Keratinocyte (primary cell): ENCODE measurements at regions not wholly inside any gene's neighbourhood (a gene's known extent, or its start where the extent isn't known, plus 50 kb on each side); places are given as distances from the start of the nearest gene placed in this dataset.

Experiments
- DNase-seq: peaks from one replicate; pipeline ENCODE4 v3.0.0-alpha.2; 2011; ENCODE audit warnings: low read depth, missing footprints, low spot score
- FAIRE-seq: peaks from 2 replicates; lab custom pipeline; 2011; peaks lifted over from hg19 to GRCh38; lab: Jason Lieb, UNC
- H2AFZ ChIP-seq: 2 replicates; pipeline ENCODE4 v1.6.0; 2012; ENCODE audit warnings: low read length, control low read depth, inconsistent platforms; ENCODE audit not compliant: control insufficient read depth
- H3K27ac ChIP-seq: 2 replicates; pipeline ENCODE4 v1.5.1; 2011; ENCODE audit warnings: low read length; ENCODE audit not compliant: control insufficient read depth, insufficient read depth
- H3K27me3 ChIP-seq: 3 replicates; pipeline ENCODE4 v1.6.0; 2011; ENCODE audit warnings: low read length; ENCODE audit not compliant: control insufficient read depth, insufficient read depth; ENCODE audit errors: extremely low read depth
- H3K36me3 ChIP-seq, 2 experiments: 2 replicates in 1 of 2; 3 replicates in 1 of 2; pipeline ENCODE4 v1.5.1; 2011; ENCODE audit warnings: low read length in 2 of 2, mild to moderate bottlenecking in 1 of 2; ENCODE audit not compliant: control insufficient read depth in 2 of 2, insufficient read depth in 2 of 2; ENCODE audit errors: extremely low read depth in 1 of 2
- H3K4me1 ChIP-seq: 3 replicates; pipeline ENCODE4 v1.5.1; 2011; ENCODE audit warnings: low read length; ENCODE audit not compliant: control insufficient read depth, insufficient read depth; ENCODE audit errors: extremely low read depth
- H3K4me2 ChIP-seq: 3 replicates; pipeline ENCODE4 v1.6.0; 2011; ENCODE audit warnings: low read depth, low read length; ENCODE audit not compliant: control insufficient read depth, insufficient read depth; ENCODE audit errors: extremely low read depth
- H3K4me3 ChIP-seq, 3 experiments: fragments of 200-600 bp in 1 of 3; sonication (generic) in 1 of 3; 2 replicates in 2 of 3; 3 replicates in 1 of 3; pipeline ENCODE4 v1.5.1; 2011 to 2016; ENCODE audit warnings: low read length in 3 of 3, mild to moderate bottlenecking in 3 of 3, control low read depth in 2 of 3, inconsistent platforms in 1 of 3, low read depth in 1 of 3, mixed read lengths in 1 of 3, mixed run types in 1 of 3, moderate library complexity in 1 of 3; ENCODE audit not compliant: control insufficient read depth in 2 of 3, insufficient read depth in 2 of 3; ENCODE audit errors: extremely low read depth in 1 of 3
- H3K79me2 ChIP-seq: 2 replicates; pipeline ENCODE4 v1.6.0; 2012; ENCODE audit warnings: low read length; ENCODE audit not compliant: control insufficient read depth, insufficient read depth
- H3K9ac ChIP-seq: 3 replicates; pipeline ENCODE4 v1.6.0; 2011; ENCODE audit warnings: low read length; ENCODE audit not compliant: control insufficient read depth, insufficient read depth; ENCODE audit errors: extremely low read depth
- H3K9me1 ChIP-seq: 3 replicates; pipeline ENCODE4 v1.6.0; 2011; ENCODE audit warnings: low read length; ENCODE audit not compliant: control insufficient read depth, insufficient read depth; ENCODE audit errors: extremely low read depth
- H3K9me3 ChIP-seq: 2 replicates; pipeline ENCODE4 v1.5.1; 2012; ENCODE audit warnings: low read depth, low read length; ENCODE audit not compliant: control insufficient read depth
- H4K20me1 ChIP-seq: 3 replicates; pipeline ENCODE4 v1.6.0; 2011; ENCODE audit warnings: low read length; ENCODE audit not compliant: control insufficient read depth, insufficient read depth; ENCODE audit errors: extremely low read depth
- EZH2 ChIP-seq: IDR thresholded peaks from one replicate; pipeline ENCODE4 v1.6.1; 2012; ENCODE audit warnings: inconsistent platforms, mild to moderate bottlenecking, low read length, moderate library complexity
- dilution Hi-C: fragments of 300-500 bp; cut with MboI; formaldehyde crosslinking; loops from one replicate; pipeline ENCODE4 v1.7.0; 2020; ENCODE audit warnings: low sequenced_read_pairs; ENCODE audit not compliant: extremely low pct_ligation_motif_present
- TF ChIP-seq, protein P1 (sequence below), 3 experiments: IDR thresholded peaks in 1 of 3; conservative IDR thresholded peaks in 1 of 3; optimal IDR thresholded peaks in 1 of 3; 2 replicates in 2 of 3; 3 replicates in 1 of 3; pipeline versions ENCODE3 to v1.5.1; 2011; ENCODE audit warnings: low read length in 3 of 3, mild to moderate bottlenecking in 3 of 3, moderate library complexity in 2 of 3, control low read depth in 1 of 3, inconsistent platforms in 1 of 3; ENCODE audit not compliant: insufficient read depth in 2 of 3; ENCODE audit errors: extremely low read depth in 1 of 3

DNA sequence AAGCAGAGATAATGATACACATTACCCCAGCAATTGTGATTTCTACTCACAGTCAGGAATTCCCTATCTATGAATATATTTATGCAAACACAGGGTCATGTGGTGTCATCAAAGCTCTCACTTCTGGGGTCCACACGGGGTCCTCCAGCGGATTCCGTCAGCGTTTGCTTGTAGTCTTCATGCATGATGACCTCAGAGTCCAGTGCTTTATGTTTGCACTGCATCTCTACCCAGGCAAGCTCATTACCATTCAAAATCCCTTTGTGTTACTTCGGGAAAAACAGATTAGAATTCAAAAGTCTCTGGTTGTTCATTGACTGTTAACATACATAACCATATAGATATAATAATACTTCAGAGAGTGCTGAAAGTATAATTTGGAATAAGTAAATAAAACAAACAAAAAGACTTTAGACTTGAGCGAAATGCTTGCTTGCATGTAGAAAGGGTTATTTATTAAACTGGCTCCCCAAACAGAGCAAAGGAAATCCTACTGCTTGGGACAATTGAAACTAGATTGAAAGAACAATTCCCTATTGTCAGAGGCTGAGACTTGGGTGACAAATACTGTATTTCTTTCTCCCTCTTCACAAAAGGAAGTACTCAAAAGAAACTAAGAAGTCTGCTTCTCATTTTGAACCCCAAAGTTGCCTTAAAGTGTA lies 423.1 kb downstream of the ETS1 start:
- Histone ChIP-seq H3K9ac (no peak overlapping the region), H3K79me2 (no peaks in the 10 kb centered on the region), H3K4me2 (no peak overlapping the region), H2AFZ (no peak overlapping the region), H3K27ac (no peak overlapping the region), H3K9me3 (no peaks in the 10 kb centered on the region), H3K9me1 (no peaks in the 10 kb centered on the region), H3K27me3 (no peaks in the 10 kb centered on the region), H3K4me3 (no peak overlapping the region), H3K36me3 (no peaks in the 10 kb centered on the region), H4K20me1 (no peaks in the 10 kb centered on the region), H3K4me1 (no peaks in the 10 kb centered on the region)
- dilution Hi-C loops, result no loop called here
- DNase-seq (no peak), FAIRE-seq (no peak)
- TF ChIP-seq, protein P1, sequence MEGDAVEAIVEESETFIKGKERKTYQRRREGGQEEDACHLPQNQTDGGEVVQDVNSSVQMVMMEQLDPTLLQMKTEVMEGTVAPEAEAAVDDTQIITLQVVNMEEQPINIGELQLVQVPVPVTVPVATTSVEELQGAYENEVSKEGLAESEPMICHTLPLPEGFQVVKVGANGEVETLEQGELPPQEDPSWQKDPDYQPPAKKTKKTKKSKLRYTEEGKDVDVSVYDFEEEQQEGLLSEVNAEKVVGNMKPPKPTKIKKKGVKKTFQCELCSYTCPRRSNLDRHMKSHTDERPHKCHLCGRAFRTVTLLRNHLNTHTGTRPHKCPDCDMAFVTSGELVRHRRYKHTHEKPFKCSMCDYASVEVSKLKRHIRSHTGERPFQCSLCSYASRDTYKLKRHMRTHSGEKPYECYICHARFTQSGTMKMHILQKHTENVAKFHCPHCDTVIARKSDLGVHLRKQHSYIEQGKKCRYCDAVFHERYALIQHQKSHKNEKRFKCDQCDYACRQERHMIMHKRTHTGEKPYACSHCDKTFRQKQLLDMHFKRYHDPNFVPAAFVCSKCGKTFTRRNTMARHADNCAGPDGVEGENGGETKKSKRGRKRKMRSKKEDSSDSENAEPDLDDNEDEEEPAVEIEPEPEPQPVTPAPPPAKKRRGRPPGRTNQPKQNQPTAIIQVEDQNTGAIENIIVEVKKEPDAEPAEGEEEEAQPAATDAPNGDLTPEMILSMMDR (optimal IDR thresholded peaks at IDR 0.05 in 1 of 3, IDR thresholded peaks at IDR 0.05 in 1 of 3, conservative IDR thresholded peaks at IDR 0.05 in 1 of 3; ENCODE audit: extremely low read depth in 1 of 3, insufficient read depth in 2 of 3, low read length in 3 of 3), result no peak
- no peak for TF ChIP-seq EZH2

DNA sequence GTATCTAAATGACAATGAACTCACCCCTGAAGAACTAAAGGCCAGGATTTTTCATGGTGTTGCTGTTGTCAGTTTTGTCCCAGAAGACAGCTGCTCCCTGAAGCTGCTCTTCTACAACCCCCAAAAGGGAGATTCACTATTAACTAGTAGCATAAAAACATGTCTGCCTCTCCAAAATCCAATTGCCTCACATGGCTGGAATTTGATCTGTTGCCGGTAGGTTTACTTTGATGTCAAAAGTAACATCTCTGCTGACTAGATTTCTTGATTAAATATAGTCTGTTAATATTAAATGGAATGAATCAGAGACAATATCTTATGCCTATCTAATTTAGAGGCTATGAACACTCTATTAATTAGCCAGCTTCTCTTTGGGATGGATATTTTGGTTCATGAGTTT lies 425.4 kb downstream of the ETS1 start:
- dilution Hi-C loops, result no loop called here
- Histone ChIP-seq H3K9me3 (no peaks in the 10 kb centered on the region), H3K36me3 (no peaks in the 10 kb centered on the region), H3K4me3 (no peak overlapping the region), H3K9me1 (no peaks in the 10 kb centered on the region), H3K27ac (no peak overlapping the region), H2AFZ (no peak overlapping the region), H3K9ac (no peak overlapping the region), H3K4me2 (no peak overlapping the region), H3K79me2 (no peaks in the 10 kb centered on the region), H4K20me1 (no peaks in the 10 kb centered on the region), H3K27me3 (no peaks in the 10 kb centered on the region), H3K4me1 (no peaks in the 10 kb centered on the region)
- FAIRE-seq (no peak), DNase-seq (no peak)
- no peak for TF ChIP-seq EZH2
- TF ChIP-seq, protein P1 (optimal IDR thresholded peaks at IDR 0.05 in 1 of 3, IDR thresholded peaks at IDR 0.05 in 1 of 3, conservative IDR thresholded peaks at IDR 0.05 in 1 of 3; ENCODE audit: extremely low read depth in 1 of 3, insufficient read depth in 2 of 3, low read length in 3 of 3), result no peak
